Endothelial cell of umbilical vein (primary cell): ENCODE measurements at regions not wholly inside any gene's neighbourhood (a gene's known extent, or its start where the extent isn't known, plus 50 kb on each side); places are given as distances from the start of the nearest gene placed in this dataset.

Experiments
- BruUV-seq: library from RNA; stranded (reverse); fragments of 400-500 nt; replicated peaks from 2 replicates; lab custom pipeline; 2021; lab: Mats Ljungman, UMichigan
- CTCF ChIA-PET: fragments of 300-600, 350-600 bp; sonication (Branson Sonifier 250); formaldehyde crosslinking; loops from one replicate; lab custom pipeline; 2021; ENCODE audit warnings: antibody characterized with exemption, inconsistent platforms; lab: Charles Lee
- POLR2A ChIA-PET: fragments of 300-600, 350-600 bp; sonication (Branson Sonifier 250); formaldehyde crosslinking; loops from one replicate; lab custom pipeline; 2021; ENCODE audit warnings: antibody characterized with exemption, inconsistent platforms; lab: Charles Lee
- DNase-seq: peaks from one replicate; pipeline ENCODE4 v3.0.0-alpha.2; 2011; ENCODE audit warnings: low read depth, low spot score
- FAIRE-seq: peaks from 2 replicates; lab custom pipeline; 2011; peaks lifted over from hg19 to GRCh38; lab: Jason Lieb, UNC
- H2AFZ ChIP-seq: 2 replicates; pipeline ENCODE4 v1.6.0; 2012; ENCODE audit warnings: low read depth, low read length, control low read depth, inconsistent platforms
- H3K27ac ChIP-seq: 2 replicates; pipeline ENCODE4 v1.5.1; 2011; ENCODE audit warnings: low read depth, mild to moderate bottlenecking, control low read depth, low read length, moderate library complexity; ENCODE audit not compliant: insufficient read depth
- H3K27me3 ChIP-seq, 2 experiments: 2 replicates each; pipeline versions ENCODE4 v1.6.0 to v1.6.1; 2011; ENCODE audit warnings: low read length in 2 of 2, mixed read lengths in 1 of 2; ENCODE audit not compliant: control insufficient read depth in 2 of 2, insufficient read depth in 2 of 2
- H3K36me3 ChIP-seq, 2 experiments: 2 replicates in 1 of 2; 3 replicates in 1 of 2; pipeline ENCODE4 v1.5.1; 2011; ENCODE audit warnings: low read length in 2 of 2, mild to moderate bottlenecking in 1 of 2, moderate library complexity in 1 of 2; ENCODE audit not compliant: control insufficient read depth in 2 of 2, insufficient read depth in 2 of 2; ENCODE audit errors: extremely low read depth in 1 of 2
- H3K4me1 ChIP-seq: 3 replicates; pipeline ENCODE4 v1.5.1; 2011; ENCODE audit warnings: mild to moderate bottlenecking, low read length; ENCODE audit not compliant: control insufficient read depth, insufficient read depth; ENCODE audit errors: extremely low read depth
- H3K4me2 ChIP-seq: 2 replicates; pipeline ENCODE4 v1.6.1; 2011; ENCODE audit warnings: low read length, control low read depth, mixed read lengths; ENCODE audit not compliant: insufficient read depth
- H3K4me3 ChIP-seq, 3 experiments: fragments of 200-600 bp in 1 of 3; sonication (generic), shearing (Covaris generic) in 1 of 3; replicated peaks in 1 of 3; 2 replicates each; pipeline ENCODE4 v1.5.1; 2011 to 2016; ENCODE audit warnings: control low read depth in 3 of 3, low read length in 3 of 3, mild to moderate bottlenecking in 2 of 3, inconsistent platforms in 1 of 3, low read depth in 1 of 3, moderate library complexity in 1 of 3; ENCODE audit not compliant: insufficient read depth in 1 of 3
- H3K79me2 ChIP-seq: 2 replicates; pipeline ENCODE4 v1.6.0; 2012; ENCODE audit warnings: low read length, inconsistent platforms; ENCODE audit not compliant: control insufficient read depth, insufficient read depth
- H3K9ac ChIP-seq: replicated peaks from 2 replicates; pipeline ENCODE3; 2011; ENCODE audit warnings: low read length, control low read depth; ENCODE audit not compliant: insufficient read depth; ENCODE audit errors: extremely low read depth
- H3K9me1 ChIP-seq: replicated peaks from 3 replicates; pipeline ENCODE4 v1.6.0; 2011; ENCODE audit warnings: mild to moderate bottlenecking, low read length; ENCODE audit not compliant: control insufficient read depth, insufficient read depth; ENCODE audit errors: extremely low read depth
- H3K9me3 ChIP-seq: replicated peaks from 2 replicates; pipeline ENCODE4 v1.5.1; 2012; ENCODE audit warnings: low read length, inconsistent platforms; ENCODE audit not compliant: control insufficient read depth, insufficient read depth
- H4K20me1 ChIP-seq: replicated peaks from 2 replicates; pipeline ENCODE3; 2011; ENCODE audit warnings: mild to moderate bottlenecking, low read length; ENCODE audit not compliant: control insufficient read depth, insufficient read depth; ENCODE audit errors: extremely low read depth
- CTCF ChIP-seq, 2 donors: IDR thresholded peaks; 1 replicate in 1 of 2; 2 replicates in 1 of 2; pipeline ENCODE4 v1.5.1; 2011; ENCODE audit warnings: low read length in 2 of 2, mild to moderate bottlenecking in 2 of 2, moderate library complexity in 2 of 2, control low read depth in 1 of 2, inconsistent platforms in 1 of 2, low read depth in 1 of 2; ENCODE audit not compliant: insufficient read depth in 1 of 2; ENCODE audit errors: extremely low read depth in 1 of 2
- EZH2 ChIP-seq: IDR thresholded peaks from 2 replicates; pipeline ENCODE4 v1.6.1; 2012; ENCODE audit warnings: borderline replicate concordance, low read depth, mild to moderate bottlenecking, moderate library complexity, low read length, inconsistent platforms; ENCODE audit not compliant: severe bottlenecking
- FOS ChIP-seq: IDR thresholded peaks from 2 replicates; pipeline ENCODE4 v1.6.1; 2011; ENCODE audit warnings: mild to moderate bottlenecking, low read length, moderate library complexity, borderline replicate concordance; ENCODE audit not compliant: insufficient read depth
- GATA2 ChIP-seq: IDR thresholded peaks from 2 replicates; pipeline ENCODE4 v1.7.0; 2011; ENCODE audit warnings: low read depth, mild to moderate bottlenecking, moderate library complexity, mixed read lengths, low read length; ENCODE audit not compliant: insufficient read length, insufficient read depth
- JUN ChIP-seq: IDR thresholded peaks from 2 replicates; pipeline ENCODE4 v1.6.1; 2011; ENCODE audit warnings: borderline replicate concordance, low read depth; ENCODE audit not compliant: insufficient read length, insufficient read depth
- MAX ChIP-seq: IDR thresholded peaks from 2 replicates; pipeline ENCODE4 v1.6.1; 2011; ENCODE audit not compliant: insufficient read depth, insufficient read length
- MYC ChIP-seq: IDR thresholded peaks from one replicate; pipeline ENCODE4 v1.6.1; 2011; ENCODE audit warnings: mild to moderate bottlenecking, low read depth, low read length
- POLR2A ChIP-seq: IDR thresholded peaks from 2 replicates; pipeline ENCODE4 v1.6.1; 2012; ENCODE audit warnings: low read depth, mild to moderate bottlenecking, control low read depth, low read length
- POLR2AphosphoS5 ChIP-seq: IDR thresholded peaks from 2 replicates; pipeline ENCODE4 v1.6.1; 2012; ENCODE audit warnings: low read depth, mild to moderate bottlenecking, control low read depth, low read length, moderate library complexity; ENCODE audit not compliant: insufficient read depth
- dilution Hi-C: fragments of 300-500 bp; cut with MboI; formaldehyde crosslinking; loops from one replicate; pipeline ENCODE4 v1.15.0; 2019; ENCODE audit warnings: low sequenced_read_pairs; ENCODE audit not compliant: extremely low pct_ligation_motif_present
- intact Hi-C: fragments of 100-400 bp; cut with micrococcal nuclease; formaldehyde crosslinking; loops from one replicate; pipeline ENCODE4 v1.10.0; 2022

- no peaks in the 10 kb centered on the region for H3K79me2 ChIP-seq
- dilution Hi-C loops = no loop called here
- intact Hi-C loops = no loop called here
- no peak overlapping the region for H2AFZ ChIP-seq
- no peak overlapping the region for H3K4me2 ChIP-seq
- DNase-seq (no peak), FAIRE-seq (no peak)
- no peak overlapping the region for H3K9ac ChIP-seq
- BruUV-seq = no TSS peak
- POLR2A ChIA-PET = no interaction called here
- no peaks in the 10 kb centered on the region for H3K36me3 ChIP-seq
- CTCF ChIA-PET = no interaction called here
- H3K27ac ChIP-seq = no peak overlapping the region
- no peaks in the 10 kb centered on the region for H3K27me3 ChIP-seq
- H3K4me1 ChIP-seq = no peaks in the 10 kb centered on the region
- no peaks in the 10 kb centered on the region for H3K9me1 ChIP-seq
- no peak for TF ChIP-seq GATA2
- TF ChIP-seq POLR2A = no peak
- no peak for TF ChIP-seq CTCF (IDR thresholded peaks at IDR 0.05; ENCODE audit: extremely low read depth in 1 of 2, insufficient read depth in 1 of 2, low read depth in 1 of 2, low read length in 2 of 2)
- TF ChIP-seq MAX = no peak
- TF ChIP-seq MYC = no peak
- no peak for TF ChIP-seq FOS
- no peak for TF ChIP-seq JUN
- TF ChIP-seq POLR2AphosphoS5 = no peak
- no peak for TF ChIP-seq EZH2
- no peaks in the 10 kb centered on the region for H4K20me1 ChIP-seq
- no peak overlapping the region for H3K4me3 ChIP-seq
- H3K9me3 ChIP-seq = no peaks in the 10 kb centered on the region
Measured at GRCh38 chr11:70730411-70730810, 332.1 kb downstream of the CTTN start.
